Hematopoietic multipotent progenitor cell treated with erythropoietin and hydrocortisone succinate and interleukin-3 and kit ligand, for 15 days (in vitro differentiated cells): ENCODE measurements at regions not wholly inside any gene's neighbourhood (a gene's known extent, or its start where the extent isn't known, plus 50 kb on each side); places are given as distances from the start of the nearest gene placed in this dataset.
"Not testable (repeated sequence)": the region's sequence is repeated elsewhere in the genome, so short reads cannot be mapped to it uniquely, and the experiment has no call there.

Source experiments
- DNase-seq: peaks from one replicate; pipeline ENCODE4 v3.0.0-alpha.2; 2015; ENCODE audit warnings: low spot score

DNA sequence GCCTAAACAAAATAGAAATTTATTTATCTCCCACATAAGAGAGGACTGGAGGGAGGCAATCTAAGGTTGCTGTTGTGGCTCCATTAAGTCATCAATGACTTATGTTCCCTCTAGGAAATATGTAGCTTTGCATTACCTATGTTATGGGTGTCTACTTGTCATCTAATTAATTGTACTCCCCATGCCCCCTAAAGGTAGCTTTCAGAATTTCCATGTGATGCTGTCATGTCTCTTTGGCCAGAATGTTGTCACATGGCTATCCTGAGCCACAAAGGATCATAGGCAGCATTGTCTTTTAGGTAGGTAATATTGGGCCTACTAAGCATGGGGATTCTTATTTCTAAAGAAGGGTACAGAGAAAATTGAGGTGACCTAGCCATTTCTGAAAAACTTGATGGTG, 935.6 kb upstream of the FANCL start:
- DNase-seq: peak; percentile 15

DNA sequence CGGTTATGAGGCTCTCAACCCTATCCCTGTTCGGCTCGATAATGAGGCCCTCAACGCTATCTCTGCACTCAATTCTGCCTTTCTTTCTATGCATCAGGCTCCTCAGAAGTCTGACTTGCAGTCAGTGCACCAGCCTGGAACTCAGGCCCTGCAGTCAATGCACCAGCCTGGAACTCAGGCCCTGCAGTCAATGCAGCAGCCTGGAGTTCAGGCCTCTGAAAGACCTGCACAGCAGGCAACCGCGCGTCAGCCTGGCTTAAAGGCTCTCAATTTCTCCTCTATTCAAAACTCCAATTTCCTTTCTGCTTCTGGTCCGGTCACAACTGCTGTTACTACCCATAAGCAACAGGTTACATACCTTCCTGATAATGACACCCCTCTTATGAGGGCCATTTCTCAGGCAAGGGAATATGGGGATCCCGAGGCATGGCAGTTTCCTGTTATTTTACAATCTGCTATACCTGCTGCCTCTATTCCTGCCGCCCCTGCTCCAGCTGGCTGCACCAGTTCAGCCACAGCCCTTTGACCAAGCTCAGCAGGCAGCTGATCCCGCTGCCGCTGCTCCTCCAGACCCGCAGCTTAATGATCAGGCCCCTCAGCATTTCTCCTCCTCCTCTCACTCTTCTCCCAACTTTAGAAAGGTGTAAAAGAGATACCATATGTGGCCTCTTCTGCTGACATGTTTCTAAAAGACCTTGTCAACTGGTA, 933.6 kb upstream of the FANCL start:
- DNase-seq: no peak

- DNase-seq: no peak
Measured at GRCh38 chr2:59173325-59173724, 932.2 kb upstream of the FANCL start.

- DNase-seq: no peak
Measured at GRCh38 chr2:59171019-59171418, 929.9 kb upstream of the FANCL start.

DNA sequence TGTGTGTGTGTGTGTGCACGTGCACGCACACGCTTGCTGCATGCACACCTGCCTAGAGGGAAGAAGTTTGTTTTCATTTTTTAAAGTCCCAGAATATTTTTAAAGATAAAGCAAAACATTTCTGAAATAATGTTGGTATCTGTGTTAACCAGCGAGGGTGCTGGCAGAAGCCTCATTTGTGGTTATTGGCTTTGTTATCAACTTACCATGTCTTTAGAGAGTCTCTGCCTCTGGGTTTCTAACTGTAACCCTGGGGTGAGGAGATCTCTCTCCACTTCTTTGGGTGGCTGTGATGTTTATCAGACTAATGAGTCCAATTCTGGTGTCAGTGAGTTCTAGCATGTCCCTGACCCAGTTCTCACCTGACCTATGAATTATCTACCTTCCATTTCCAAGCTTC, 927.6 kb upstream of the FANCL start:
- peak; percentile 4 for DNase-seq

- no peak for DNase-seq
Measured at GRCh38 chr2:59167514-59167913, 926.4 kb upstream of the FANCL start.

GRCh38 chr2:59157908-59158307, 916.8 kb upstream of the FANCL start:
- not testable (repeated sequence) for DNase-seq

GRCh38 chr2:59151805-59152204, 910.7 kb upstream of the FANCL start:
- DNase-seq: no peak

GRCh38 chr2:59150217-59150849, 909.2 kb upstream of the FANCL start:
- no peak for DNase-seq

DNA sequence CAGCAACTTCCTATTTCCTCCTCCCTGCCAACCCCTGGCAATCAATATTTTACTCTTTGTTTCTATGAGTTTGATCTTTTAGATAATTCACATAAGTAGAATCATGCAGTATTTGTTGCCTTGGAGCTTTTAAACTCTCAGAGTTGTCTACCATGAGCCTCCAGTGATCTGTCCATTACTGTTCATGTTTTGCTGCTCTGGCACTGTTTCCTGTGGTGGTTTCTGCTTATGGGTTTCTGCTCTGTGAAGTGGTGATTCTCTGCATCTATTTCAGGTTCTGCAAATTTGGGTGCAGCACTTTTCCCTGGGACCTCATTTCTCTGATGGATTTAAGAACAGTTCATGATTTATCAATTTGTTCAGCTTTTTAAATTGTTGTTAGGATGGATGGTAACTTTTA, 908.1 kb upstream of the FANCL start:
- DNase-seq: no peak

DNA sequence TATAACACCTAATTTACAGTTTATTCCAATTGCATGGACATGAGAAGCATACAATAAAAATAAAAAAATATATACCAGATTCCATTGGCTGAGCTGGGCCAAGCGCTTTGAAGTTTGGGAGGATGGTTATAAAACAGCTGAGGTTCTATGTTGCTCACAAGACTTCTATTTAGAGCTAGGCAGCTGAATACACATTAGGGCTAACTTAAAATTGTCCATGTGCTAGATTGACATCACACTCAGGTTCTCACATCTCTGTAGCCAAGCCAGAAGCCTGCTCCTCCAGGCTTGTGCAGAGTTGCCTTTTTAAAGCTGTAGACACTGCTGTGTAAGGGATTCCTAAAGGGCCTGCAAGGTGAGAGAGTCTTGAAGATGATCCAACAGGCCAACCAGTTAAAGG, 871.1 kb upstream of the FANCL start:
- no peak for DNase-seq

- no peak for DNase-seq
Measured at GRCh38 chr2:59096973-59097372, 855.8 kb upstream of the FANCL start.

DNA sequence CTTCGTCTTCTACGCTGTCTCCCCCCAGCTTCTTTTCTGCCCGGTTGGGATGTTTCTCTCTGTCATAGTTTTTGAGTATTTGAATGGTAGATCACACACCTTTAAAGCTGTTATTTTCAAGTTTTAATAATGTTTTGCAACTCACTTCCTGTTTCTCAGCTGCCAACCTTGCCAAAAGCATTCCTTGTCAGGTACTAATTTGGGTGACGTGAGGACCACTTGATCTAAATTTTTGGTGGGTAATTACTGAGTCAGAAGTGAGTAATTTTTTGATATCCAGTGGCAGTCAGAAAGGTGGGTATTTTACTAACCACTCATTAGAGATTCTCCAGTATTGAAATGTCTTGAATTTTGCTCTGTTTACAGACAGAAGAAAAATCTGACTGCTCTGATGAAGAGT, 852.4 kb upstream of the FANCL start:
- no peak for DNase-seq

GRCh38 chr2:59084326-59084725, 843.2 kb upstream of the FANCL start:
- DNase-seq: peak; percentile 54

GRCh38 chr2:59083075-59083828, 842.1 kb upstream of the FANCL start:
- DNase-seq: peak; percentile 29

DNA sequence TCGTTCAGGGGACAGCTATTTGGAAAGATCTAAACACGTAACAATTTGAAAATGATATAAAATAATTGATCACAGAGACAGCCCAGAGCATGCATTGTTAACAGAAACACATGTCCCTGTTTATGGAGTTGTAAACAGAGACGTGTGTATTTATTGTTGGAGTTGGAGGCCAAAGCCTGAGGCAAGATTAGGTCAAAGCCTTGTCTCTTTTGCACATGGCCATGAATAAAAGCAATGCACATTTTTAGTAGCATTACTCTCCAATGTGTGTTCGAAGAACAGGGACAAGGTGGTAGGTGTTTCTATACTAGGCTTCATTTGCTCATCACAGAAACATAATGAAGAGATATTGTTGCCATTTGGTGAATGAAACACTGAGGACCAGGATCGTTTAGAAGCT, 841.5 kb upstream of the FANCL start:
- DNase-seq: no peak

- DNase-seq: no peak
Measured at GRCh38 chr2:59080451-59081181, 839.5 kb upstream of the FANCL start.

- no peak for DNase-seq
Measured at GRCh38 chr2:59077981-59078531, 836.9 kb upstream of the FANCL start.

GRCh38 chr2:59077026-59077725, 836.1 kb upstream of the FANCL start:
- no peak for DNase-seq

GRCh38 chr2:59076079-59076619, 835.0 kb upstream of the FANCL start:
- DNase-seq: no peak

DNA sequence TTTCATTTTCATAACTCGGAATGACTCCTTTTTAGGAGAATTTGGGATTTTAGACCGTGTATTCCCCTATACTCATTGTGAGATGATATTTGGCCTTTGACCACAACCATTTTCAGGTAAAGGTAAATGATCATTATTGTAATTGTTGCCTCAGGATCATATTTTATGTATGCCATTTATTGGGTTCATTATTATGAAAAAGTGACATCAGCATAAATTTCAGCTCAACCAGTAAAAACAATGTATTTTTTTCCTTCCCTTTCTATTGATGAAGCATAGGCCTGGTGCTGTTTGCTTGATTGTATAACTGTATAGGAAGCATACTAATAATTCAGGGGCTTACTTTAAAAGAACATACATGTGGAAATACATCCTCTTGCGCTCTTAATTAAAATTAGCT, 832.9 kb upstream of the FANCL start:
- DNase-seq: no peak
